HFFc6 (cell line): ENCODE measurements at regions not wholly inside any gene's neighbourhood (a gene's known extent, or its start where the extent isn't known, plus 50 kb on each side); places are given as distances from the start of the nearest gene placed in this dataset.
A peak's percentile ranks its signal among the peaks of the same experiment; 100 is the strongest.

Experiments used
- DNase-seq: peaks from one replicate; pipeline ENCODE4 v3.0.0-alpha.2; 2018
- H3K27ac Mint-ChIP-seq: 2 replicates; pipeline ENCODE4 v1.8.0; 2020; ENCODE audit warnings: mild to moderate bottlenecking, mixed read lengths
- H3K27me3 Mint-ChIP-seq: 2 replicates; pipeline ENCODE4 v1.8.0; 2021; ENCODE audit warnings: mild to moderate bottlenecking, moderate library complexity, mixed read lengths; ENCODE audit not compliant: insufficient read depth
- H3K36me3 Mint-ChIP-seq: 2 replicates; pipeline ENCODE4 v1.8.0; 2021; ENCODE audit warnings: low read depth, mixed read lengths
- H3K4me1 Mint-ChIP-seq: 2 replicates; pipeline ENCODE4 v1.8.0; 2020; ENCODE audit warnings: low read depth, mixed read lengths
- H3K4me3 Mint-ChIP-seq: 2 replicates; pipeline ENCODE4 v1.8.0; 2020; ENCODE audit warnings: mild to moderate bottlenecking, moderate library complexity, mixed read lengths
- H3K9me3 Mint-ChIP-seq: 2 replicates; pipeline ENCODE4 v1.8.0; 2020; ENCODE audit warnings: mild to moderate bottlenecking, mixed read lengths
- CTCF ChIP-seq: fragments of 200-600 bp; sonication (generic); IDR thresholded peaks from 2 replicates; pipeline ENCODE4 v1.5.0; 2021; ENCODE audit warnings: antibody characterized with exemption, mild to moderate bottlenecking

DNA sequence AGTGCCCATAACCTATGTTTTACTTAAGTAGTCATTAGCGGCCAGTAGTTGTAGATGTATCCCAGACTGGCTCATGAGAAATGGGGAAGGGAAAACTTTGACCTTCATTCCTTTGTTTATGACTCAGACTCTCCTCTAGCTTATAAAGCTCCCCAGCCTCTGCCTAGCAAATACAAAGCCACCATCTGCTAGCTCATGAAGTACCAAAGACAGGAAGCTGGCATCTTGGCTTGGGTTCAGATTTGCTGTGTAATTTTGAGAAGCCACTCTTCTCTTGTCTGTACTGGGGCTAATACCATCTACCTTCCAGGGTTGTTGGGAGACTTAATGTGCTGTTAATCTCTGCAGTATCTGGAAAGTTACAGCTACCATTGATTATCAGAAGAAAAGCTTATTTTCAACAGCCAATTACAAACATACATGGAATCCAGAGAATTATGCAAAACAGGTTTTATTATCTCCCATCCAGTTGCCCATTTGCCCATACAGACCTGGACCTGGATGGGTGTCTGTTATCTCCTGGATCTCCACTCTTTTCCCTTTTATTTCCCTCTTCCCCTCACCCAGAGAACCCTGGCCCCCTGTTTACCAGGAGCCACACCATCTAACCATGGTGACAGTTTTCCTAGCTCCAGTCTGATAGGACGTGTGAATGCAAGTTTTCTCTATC lies 153.8 kb downstream of the SEMA6D start:
- Mint-ChIP-seq H3K9me3 (peaks cover 6% of the 10 kb centered on the region; the same call in 1 of the 2 replicates), H3K36me3 (no peaks in the 10 kb centered on the region), H3K4me3 (no peak overlapping the region)

DNA sequence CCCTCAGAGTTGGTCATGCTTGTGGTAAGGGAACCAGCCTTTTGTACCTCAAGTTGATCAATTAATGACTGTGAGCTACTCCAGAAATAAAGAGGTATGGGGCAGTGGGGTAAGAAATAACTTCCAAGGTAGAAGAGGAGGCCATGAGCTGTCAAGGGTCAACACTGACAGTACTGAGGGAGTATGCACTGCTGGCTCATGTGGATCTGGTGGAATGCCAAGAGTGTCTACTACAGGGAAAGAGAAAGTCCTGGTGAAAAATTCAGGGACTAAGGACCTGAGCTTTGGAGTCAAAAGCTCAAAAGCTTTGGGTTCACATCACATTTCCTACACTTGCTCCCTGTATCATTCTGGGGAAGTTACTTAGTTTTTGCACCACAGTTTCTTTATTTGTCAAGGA lies 154.9 kb downstream of the SEMA6D start:
- Mint-ChIP-seq H3K36me3 (no peaks in the 10 kb centered on the region), H3K27ac (no peak overlapping the region), H3K4me3 (no peak overlapping the region), H3K4me1 (no peaks in the 10 kb centered on the region), H3K27me3 (no peaks in the 10 kb centered on the region), H3K9me3 (peaks cover 6% of the 10 kb centered on the region; the same call in 1 of the 2 replicates)
- no peak for TF ChIP-seq CTCF
- no peak for DNase-seq

More for the DNA sequence above, 153.8 kb downstream of the SEMA6D start:
- H3K27me3 Mint-ChIP-seq, result no peaks in the 10 kb centered on the region
- TF ChIP-seq CTCF, result no peak
- H3K27ac Mint-ChIP-seq, result no peak overlapping the region
- H3K4me1 Mint-ChIP-seq, result no peaks in the 10 kb centered on the region
- DNase-seq, result peak; percentile 24

GRCh38 chr15:47872869-47873432 lies 155.6 kb downstream of the SEMA6D start:
- DNase-seq, result no peak
- Mint-ChIP-seq H3K27me3 (no peaks in the 10 kb centered on the region), H3K27ac (no peak overlapping the region), H3K9me3 (peaks cover 6% of the 10 kb centered on the region; the same call in 1 of the 2 replicates), H3K36me3 (no peaks in the 10 kb centered on the region), H3K4me3 (no peak overlapping the region), H3K4me1 (no peaks in the 10 kb centered on the region)
- no peak for TF ChIP-seq CTCF

DNA sequence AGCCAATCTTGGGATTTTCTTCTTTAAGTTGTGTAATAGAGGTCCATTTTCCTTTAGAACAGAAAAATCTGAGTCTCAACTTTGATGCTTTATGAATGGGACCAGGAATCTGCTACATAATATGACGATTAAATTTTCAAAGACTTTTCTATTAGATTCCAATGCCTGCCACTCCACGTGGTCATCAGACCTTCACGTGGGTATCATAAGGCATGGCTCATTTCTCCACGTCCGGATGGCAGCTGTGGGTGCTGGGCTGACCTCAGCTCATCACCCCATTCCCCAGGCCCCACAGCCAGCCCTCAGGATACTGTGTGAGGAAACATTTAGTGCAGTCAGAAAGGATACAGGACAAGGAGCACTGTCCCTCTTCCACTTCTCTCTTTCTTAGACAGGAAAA lies 159.7 kb downstream of the SEMA6D start:
- DNase-seq, result no peak
- H3K27me3 Mint-ChIP-seq, result no peaks in the 10 kb centered on the region
- H3K27ac Mint-ChIP-seq, result no peak overlapping the region
- no peaks in the 10 kb centered on the region for H3K9me3 Mint-ChIP-seq
- no peaks in the 10 kb centered on the region for H3K4me1 Mint-ChIP-seq
- TF ChIP-seq CTCF, result no peak
- no peak overlapping the region for H3K4me3 Mint-ChIP-seq
- no peaks in the 10 kb centered on the region for H3K36me3 Mint-ChIP-seq

DNA sequence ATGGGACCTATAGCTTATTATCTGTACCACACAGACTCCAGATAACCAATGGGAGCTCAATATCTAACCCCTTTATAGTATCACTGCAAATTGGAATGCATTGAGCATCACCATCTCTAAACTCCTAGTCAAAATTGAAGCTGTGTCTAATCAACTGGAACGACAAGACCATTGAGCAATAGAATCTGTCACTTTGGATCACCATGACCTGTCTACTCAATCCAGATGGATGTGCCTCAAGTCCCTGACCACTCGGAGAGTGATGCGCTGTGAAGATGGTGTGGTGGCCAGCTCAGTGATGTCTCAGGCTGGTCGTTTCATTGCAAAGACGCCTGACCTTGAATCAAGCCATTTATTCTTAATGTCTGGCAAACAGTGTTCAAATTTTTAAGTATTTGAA lies 160.5 kb downstream of the SEMA6D start:
- no peaks in the 10 kb centered on the region; the same call in 1 of the 2 replicates for H3K9me3 Mint-ChIP-seq
- H3K27me3 Mint-ChIP-seq, result no peaks in the 10 kb centered on the region
- no peaks in the 10 kb centered on the region for H3K36me3 Mint-ChIP-seq
- no peaks in the 10 kb centered on the region for H3K4me1 Mint-ChIP-seq
- H3K27ac Mint-ChIP-seq, result no peak overlapping the region
- no peak for DNase-seq
- TF ChIP-seq CTCF, result no peak
- no peak overlapping the region for H3K4me3 Mint-ChIP-seq
